Amniotic epithelial cell (primary cell): ENCODE measurements at regions not wholly inside any gene's neighbourhood (a gene's known extent, or its start where the extent isn't known, plus 50 kb on each side); places are given as distances from the start of the nearest gene placed in this dataset.
"Not testable (repeated sequence)": the region's sequence is repeated elsewhere in the genome, so short reads cannot be mapped to it uniquely, and the experiment has no call there.

Source experiments
- DNase-seq: peaks from one replicate; pipeline ENCODE4 v3.0.0-alpha.2; 2010; ENCODE audit warnings: low read depth

DNA sequence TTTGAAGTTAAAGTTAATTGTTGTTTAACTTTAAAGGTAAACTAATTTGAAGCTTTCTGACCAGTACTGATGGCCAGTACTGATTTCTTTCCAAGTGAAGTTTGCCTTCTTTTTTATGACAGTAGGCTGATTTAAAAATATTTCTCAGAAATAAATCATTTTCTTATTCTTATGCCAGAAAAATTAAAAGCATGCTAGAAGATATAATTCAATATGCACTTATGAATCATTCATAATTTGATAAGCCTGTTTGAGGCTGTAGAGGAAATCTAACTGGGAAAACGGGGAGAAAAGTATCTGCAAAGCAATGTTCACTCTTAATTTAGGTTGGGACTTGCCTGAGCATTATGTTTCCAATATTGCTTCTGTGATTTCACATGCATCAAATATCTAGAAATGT is 1112.0 kb upstream of the INTU start:
- DNase-seq = no peak

DNA sequence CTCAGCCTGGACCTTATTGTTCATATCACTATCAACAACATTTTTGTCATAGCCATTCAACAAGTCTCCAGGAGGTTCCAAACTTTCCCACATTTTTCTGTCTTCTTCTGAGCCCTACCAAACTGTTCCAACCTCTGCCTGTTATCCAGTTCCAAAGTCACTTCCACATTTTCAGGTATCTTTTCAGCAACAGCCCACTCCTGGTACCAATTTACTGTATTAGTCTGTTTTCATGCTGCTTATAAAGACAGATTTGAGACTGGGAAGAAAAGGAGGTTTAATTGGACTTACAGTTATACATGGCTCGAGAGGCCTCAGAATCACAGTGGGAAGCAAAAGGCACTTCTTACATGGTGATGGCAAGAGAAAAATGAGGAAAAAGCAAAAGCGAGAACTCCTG is 1107.4 kb upstream of the INTU start:
- not testable (repeated sequence) for DNase-seq

DNA sequence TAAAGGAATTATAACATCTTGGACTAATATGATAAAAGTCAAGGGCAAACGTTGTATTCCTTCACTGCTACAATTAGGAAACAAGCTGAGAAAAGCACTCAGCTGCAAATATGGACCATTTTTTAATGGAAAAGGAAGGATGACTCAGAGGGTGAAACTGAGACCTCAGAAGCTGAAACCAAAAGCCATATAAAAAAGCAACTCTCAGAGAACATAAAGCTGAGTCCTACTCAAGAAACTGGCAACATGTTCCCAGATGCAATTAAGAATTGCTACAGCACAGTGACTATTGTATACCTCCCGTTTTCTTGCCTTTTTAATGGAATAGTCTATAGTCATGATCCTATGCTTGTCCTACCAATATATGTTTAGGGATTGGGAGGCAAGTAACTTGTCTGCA is 1106.4 kb upstream of the INTU start:
- DNase-seq = no peak

DNA sequence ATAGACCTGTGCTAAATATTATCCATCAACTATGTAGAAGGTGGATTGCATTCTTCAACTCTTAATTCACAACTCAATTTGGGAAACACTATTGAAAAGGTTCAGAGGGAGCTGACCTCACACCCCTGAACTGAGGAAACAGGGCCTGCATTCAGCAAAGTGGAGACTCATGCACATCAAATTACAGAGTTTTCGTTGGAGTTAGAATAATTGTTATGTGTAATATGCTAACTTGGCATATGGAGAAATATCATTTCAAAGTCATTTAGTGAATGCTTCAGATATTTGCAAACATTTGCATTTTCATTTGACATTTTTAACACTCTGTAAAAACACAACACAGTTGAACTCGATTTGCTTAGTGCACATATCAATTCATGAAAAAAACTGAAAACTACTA is 1102.8 kb upstream of the INTU start:
- no peak for DNase-seq

DNA sequence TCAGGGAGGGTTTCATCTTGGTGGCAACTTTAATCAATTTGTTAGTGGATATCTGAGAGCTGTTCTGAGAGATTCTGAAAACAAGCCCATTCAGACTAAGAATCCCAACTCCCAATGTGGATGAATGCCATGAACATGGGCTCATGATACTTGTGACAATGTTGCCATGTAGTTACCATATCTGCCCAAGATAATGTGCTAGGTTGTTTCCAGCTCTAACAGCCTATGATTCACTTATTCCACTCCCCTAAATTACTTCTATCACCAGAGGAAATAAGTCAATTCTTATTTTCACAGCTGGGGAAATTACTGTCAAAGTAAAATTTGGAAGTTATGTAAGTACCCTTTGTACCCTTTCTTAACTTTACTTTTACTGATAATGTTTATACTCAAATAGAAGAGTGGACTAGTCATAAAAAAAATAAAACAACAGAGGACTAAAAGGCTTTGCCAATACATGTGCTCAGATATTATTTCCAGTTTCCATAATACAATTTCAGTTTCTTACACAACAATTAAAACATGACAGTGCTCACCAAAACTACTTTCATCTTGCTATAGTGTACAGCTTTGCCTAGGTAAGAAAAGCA is 1101.7 kb upstream of the INTU start:
- DNase-seq = no peak

DNA sequence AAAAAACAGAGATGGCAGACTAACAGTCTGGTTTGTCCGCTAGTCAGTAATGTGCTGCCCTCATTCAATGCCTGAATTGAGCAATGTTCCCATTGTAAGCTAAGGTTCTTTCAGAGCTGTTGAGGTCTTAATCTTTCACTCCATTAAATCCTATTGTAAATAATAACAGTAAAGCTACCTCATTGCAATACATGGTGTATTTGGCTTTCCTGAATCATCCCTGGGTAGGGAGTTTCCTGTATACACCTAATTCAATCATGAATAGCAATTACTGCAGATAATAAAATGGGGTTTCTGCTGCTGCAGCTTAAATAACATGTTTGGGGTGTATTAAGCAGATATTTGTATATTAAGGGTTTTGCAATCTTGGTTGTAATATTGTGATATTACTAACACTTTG is 1100.2 kb upstream of the INTU start:
- DNase-seq = no peak

DNA sequence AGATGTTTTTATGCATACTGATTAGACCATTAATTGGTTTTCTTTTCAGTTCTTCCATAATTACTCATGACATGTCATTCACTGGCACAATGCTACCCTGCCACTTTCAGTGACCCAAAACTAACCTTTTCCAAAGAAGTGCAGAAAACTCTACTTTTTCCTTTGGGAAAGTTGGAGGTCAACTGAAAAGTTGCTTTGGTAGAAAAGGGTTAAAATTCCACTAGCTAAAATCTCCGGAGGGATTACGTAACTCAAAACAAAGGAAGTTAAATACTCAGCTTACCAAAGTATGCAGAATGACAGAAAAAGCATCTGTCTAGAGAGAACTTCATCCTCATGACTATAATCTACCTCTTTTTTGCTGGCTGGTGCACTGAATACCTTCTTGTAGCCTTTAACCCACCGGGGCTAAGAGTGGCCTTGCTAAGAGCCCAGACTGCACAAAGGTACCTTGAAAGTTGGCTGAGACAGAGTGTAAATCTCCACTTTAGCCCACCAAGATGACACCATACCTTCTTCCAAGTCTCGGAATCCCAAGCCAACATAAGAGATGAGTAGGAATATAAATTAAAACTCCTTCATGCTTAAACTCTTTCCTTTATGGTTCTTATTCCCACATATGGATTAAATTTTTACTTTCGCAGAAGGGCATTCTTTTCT is 1099.5 kb upstream of the INTU start:
- peak; percentile 13 for DNase-seq

DNA sequence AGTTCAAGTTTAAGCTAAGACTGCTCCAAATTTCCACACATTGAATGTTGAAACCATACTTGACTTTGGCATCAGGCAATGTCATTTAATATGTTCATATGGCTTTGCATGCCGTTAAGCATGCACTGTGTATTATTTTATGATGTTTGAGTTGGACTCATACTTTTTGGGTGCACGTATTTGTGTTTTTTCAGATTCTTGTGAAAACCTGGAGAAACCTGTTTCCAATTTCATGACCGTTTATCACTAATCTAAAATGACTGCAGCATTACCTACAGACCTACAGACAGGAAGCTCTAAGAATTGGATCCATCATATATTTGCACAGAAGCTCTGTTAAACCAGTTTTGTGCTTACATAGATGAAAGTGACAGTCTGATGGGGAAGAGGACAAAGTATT is 1093.0 kb upstream of the INTU start:
- no peak for DNase-seq

DNA sequence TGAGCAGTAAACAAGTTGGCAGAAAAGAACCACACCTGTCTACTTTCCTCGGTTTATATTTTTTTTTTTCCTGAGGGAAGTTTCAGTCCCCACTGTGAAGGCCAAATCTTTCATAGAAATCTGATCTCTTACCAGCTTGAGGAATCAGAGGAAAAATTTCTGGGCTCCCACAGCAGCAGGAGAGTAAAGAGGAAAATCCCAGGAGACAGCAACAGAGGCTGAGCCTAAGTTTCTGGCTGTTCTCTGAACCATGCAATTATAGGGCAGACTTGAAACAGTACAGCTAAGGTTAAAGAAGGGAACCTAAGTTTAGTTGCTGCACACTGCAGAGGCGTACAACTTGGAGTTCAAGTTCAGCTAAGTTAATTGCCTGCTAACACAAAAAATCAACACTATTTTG is 1090.9 kb upstream of the INTU start:
- DNase-seq = no peak

DNA sequence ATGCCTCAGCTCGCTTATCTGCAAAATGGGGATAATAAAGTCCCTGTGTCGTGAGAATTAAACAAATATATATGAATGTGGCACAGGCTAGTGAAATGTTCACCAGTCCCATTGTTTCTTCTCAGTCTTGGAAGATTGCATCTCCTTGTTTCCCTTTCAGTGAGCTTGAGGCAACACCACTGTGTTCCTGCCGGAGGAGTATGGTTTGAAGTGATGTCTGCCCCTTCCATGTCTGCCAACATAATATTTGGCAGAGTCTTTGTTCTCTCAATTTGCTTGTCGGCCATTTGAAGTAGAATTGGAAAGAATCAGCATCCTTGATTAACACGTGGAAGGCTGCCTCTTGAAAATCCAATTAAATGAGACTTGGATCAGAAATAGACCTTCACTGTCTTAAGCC is 1088.5 kb upstream of the INTU start:
- DNase-seq = no peak

DNA sequence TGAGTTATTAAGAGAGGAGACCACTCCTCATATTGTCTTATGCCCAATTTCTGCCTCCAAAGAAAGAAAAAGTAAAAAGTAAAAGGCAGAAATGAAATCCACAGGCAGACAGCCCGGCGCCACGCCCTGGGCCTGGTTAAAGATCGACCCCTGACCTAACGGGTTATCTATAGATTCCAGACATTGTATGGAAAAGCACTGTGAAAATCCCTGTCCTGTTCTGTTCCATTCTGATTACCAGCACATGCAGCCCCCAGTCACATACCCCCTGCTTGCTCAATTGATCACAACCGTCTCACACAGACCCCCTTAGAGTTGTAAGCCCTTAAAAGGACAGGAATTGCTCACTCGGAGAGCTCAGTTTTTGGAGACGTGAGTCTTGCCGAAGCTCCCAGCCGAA is 1086.6 kb upstream of the INTU start:
- DNase-seq = not testable (repeated sequence)

DNA sequence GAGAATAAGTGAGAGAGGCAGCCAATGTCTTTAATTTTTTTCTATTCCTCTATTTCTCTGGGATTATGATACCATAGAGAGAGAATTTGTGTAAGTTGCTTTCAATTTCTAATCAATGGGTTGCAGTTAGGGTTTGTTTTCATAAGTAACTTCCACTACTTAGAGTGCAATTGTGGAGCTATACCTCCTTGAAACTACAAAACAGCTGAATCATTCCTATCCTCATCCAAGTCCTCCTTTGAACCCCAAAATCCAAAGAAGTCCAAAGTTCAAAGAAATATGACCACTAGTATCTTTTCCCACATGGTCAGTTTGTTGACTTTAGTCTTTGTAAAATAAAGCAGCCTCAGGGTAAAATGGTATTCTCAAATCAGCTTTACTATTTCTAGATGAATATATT is 1085.4 kb upstream of the INTU start:
- no peak for DNase-seq

DNA sequence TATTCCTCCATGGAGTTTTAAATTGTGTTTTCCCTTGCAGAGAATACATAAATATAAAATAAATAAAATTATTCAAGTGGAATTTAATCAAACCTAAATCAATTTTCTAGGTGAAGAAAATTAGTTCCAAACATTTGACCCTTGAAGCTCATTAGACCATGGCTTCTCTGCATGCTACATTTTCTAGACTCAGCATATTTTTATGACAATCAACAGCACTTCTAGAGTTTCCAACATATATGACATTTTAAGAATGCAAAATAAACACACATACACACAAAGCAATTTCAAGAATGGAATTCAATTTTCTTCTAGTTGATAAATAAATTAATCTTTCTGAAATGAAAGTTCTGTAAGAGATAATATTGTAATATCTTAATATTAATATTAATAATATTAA is 1083.9 kb upstream of the INTU start:
- DNase-seq = no peak

DNA sequence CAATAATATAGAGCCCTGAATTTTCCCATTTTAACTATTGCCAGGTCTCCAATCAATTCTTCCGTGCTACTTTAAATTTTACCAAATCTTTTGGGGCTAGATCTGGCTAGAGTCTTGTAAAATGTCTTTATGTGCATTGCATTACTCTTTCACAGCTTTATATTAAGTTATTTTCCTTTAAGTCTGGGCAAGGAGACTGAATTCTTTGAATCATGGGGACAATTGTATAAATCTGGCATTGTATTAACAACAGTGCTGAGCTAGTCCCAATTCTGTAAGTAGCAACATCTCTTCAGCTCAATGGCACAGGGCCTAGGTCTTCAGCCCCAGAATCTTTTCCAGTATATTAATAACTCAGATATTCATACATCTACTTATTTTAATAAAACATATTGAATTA is 1080.4 kb upstream of the INTU start:
- no peak for DNase-seq

DNA sequence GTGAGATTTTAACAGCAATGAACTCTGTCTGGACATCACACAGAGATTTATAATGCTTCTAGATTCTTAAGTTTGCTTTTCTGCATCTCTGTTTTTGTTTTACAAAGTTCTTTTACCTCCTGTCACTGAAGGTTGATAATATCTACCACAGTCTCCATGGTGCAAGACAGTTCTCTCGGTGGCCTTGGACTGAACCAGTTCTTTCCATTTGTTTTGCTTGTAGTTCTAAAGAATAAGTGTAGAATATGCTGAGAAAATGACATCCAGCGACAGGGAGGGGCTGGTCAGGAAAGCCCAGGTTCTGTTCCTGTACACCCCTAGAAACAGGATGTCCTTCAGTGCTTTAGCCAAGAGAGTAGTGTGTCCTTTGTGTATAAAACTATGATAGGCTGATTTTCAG is 1079.5 kb upstream of the INTU start:
- DNase-seq = no peak

DNA sequence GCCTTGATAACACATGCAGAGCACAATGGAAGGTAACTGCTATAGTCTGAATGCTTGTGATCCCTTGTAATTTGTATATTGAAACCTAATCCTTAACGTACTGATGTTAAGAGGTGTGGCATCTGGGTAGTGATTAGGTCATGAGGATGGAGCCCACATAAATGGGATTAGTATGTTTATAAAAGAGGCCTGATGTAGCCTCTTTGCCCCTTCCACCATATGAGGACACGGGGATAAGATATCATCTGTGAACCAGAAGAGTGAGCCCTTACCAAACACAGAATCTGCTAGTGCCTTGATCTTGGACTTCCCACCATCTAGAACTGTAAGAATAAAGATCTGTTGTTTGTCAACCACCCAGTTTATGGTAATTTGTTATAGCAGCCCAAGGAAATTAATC is 1074.2 kb upstream of the INTU start:
- no peak for DNase-seq

DNA sequence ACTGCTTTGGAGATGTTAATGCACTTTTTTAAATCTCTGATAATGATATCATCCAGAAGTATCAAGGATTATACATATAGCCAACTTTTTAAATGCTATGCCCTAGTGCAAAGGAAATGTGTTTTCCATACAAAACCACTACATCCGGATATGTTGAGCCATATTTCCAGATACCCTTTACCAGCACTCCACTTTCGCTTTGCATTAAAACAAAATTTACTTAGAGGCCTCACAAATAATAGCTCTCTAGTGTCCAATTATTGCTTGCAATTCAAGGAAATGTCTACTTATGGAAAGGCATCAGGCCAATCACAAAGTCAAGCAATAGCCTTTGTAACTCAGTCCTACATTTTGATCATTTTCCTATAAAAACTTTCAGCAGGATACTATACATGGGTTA is 1072.8 kb upstream of the INTU start:
- no peak for DNase-seq

DNA sequence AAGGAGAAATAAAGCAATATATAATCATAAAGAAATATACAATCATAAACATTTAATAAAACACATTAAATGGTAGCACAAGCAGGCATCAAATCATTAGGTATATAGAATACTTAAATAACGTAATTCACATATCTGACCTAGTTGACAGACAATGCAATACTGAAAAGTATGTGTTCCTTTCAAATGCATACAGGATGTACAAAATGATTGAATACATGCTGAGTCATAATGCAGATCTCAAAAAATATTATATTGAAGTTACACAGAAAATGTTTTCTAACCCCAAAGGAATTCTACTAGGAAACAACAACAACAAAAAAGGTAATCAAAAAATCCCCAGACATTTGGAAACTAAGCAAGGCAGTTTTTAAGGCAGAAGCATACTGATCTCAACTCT is 1072.0 kb upstream of the INTU start:
- peak; percentile 7 for DNase-seq

DNA sequence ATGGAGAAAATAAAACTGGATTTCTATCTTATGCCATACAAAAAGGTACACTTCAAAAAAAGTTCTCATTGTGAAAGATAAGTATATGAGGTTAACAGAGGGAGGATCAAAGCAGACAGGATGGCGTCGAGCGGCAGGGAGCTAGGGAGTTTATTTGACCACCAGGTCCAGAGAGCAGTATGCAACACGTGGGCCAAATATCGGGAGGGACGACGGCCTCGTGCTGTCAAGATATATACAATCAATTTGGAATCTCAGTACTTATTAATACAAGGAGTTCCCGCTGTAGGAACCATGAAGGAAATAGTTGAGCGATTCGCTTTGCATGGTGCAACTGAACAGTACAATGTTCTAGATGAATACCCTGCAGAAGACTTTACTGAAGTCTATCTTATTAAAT is 1069.4 kb upstream of the INTU start:
- no peak for DNase-seq

DNA sequence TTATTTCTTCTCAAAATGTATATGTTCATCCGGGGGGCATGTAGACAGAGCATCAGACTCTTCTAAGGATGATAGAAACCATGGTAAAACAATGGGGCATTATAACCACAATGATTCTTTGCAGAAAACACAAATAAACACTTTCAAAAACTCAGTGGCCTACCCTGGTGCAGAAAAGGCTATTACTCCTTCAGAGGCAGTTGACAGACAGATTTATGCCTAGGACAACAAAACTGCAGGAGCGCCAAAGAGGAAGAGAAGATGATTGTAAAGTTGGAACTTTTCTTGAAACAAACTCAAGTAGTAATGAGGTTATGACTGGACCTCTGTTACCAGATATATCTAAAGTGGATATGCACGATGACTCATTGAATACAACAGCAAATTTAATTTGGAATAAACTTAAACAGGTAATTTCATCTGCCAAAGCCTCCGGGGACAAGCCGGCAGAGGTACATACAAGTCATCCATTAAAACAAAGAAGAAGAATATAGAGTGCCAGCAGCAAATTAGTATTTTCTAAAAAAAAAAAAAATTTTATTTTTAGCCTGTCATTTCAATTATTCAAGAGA is 1068.4 kb upstream of the INTU start:
- DNase-seq = no peak

DNA sequence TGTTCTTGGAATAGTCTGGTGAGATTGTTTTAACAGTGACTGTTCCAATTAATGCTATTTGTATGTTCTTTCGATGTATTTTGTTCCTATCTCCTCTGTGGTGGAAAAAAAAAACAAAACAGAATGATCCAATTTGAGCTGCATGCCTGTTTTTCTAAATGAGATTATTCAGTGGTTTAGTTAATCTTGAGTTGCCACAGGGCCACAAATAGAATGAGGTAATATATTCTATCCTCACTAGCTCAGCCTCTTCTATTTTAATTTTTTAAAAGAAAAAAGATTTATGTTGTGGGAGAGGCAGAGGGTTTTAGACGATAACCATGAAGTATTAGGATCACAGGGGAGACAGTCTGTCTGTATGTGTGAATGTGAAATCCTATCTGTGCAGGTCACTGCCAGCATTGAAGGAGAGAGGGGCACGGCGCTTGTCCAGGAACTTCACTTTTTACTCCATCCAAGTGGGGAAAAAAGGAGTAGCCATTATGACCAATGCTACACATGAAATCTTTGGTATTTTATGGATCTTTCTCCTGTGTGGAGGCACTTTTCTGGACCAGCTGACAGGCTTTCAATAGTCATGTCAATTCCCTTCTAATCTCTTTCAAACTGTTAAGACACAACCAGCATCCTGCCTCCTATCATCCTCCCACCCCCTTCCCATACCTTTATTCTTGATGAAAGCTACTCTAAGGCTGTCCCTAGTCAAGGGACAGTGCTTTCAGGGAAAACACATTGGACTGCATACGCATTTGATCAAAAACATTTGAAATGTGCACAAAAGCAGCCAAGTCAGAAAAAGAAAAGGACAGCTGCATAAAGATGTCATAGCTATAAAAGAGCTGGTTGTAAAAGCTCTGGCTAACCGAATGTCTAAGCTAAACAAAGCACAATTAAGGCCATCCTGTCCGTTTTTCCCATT is 1063.8 kb upstream of the INTU start:
- DNase-seq = peak; percentile 6

DNA sequence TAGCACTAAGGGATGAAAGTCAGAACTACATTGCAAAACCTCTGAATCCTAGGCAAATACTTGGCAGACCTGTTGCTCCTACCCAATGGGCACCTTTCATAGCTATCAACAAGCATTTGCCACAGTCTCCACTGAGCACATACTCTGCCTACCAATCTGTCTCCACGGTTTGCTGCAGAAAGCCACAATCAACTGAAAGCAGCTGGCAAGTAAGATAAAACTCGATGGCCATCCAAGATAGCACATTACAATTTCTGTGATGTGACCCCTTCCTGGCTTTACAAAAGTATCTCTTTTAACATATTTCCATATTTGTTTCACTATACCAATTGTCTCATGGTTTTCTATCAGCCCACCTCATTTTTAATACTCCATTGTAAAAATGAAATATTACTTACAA is 1060.5 kb upstream of the INTU start:
- no peak for DNase-seq

DNA sequence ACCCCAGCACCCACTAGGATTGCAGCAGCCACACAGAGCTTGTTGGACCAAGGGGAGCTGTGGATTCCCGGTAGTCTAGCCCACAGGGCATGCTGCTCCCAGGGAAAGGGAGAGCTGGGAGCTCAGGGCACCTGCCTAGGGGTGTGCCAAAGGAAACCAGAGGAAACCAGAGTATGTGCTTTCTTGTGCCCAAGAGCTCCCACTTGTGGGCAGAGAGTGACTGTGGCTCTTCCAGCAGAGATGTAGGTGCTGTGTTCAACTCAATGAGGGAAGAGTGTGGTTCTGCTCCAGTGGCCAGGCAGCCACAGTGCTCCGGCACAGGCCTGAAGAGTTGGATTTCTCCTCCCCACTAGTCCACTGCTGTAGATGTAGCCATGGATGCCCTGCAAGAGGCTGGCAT is 1050.0 kb upstream of the INTU start:
- no peak for DNase-seq
